Fibroblast of lung (primary cell): ENCODE measurements at regions not wholly inside any gene's neighbourhood (a gene's known extent, or its start where the extent isn't known, plus 50 kb on each side); places are given as distances from the start of the nearest gene placed in this dataset.

Experiments used
- EZH2 ChIP-seq: IDR thresholded peaks from 2 replicates; pipeline ENCODE4 v1.5.1; 2012; ENCODE audit warnings: low read length, control low read depth, mild to moderate bottlenecking; ENCODE audit errors: missing control alignments
- TF ChIP-seq, protein P1 (sequence below), 2 donors: IDR thresholded peaks in 1 of 2; conservative IDR thresholded peaks in 1 of 2; 1 replicate in 1 of 2; 2 replicates in 1 of 2; pipeline ENCODE4 v1.5.1; 2011 to 2012; ENCODE audit warnings: low read length in 2 of 2, control low read depth in 1 of 2, inconsistent platforms in 1 of 2, low read depth in 1 of 2, mild to moderate bottlenecking in 1 of 2

- TF ChIP-seq, protein P1, sequence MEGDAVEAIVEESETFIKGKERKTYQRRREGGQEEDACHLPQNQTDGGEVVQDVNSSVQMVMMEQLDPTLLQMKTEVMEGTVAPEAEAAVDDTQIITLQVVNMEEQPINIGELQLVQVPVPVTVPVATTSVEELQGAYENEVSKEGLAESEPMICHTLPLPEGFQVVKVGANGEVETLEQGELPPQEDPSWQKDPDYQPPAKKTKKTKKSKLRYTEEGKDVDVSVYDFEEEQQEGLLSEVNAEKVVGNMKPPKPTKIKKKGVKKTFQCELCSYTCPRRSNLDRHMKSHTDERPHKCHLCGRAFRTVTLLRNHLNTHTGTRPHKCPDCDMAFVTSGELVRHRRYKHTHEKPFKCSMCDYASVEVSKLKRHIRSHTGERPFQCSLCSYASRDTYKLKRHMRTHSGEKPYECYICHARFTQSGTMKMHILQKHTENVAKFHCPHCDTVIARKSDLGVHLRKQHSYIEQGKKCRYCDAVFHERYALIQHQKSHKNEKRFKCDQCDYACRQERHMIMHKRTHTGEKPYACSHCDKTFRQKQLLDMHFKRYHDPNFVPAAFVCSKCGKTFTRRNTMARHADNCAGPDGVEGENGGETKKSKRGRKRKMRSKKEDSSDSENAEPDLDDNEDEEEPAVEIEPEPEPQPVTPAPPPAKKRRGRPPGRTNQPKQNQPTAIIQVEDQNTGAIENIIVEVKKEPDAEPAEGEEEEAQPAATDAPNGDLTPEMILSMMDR (conservative IDR thresholded peaks at IDR 0.05 in 1 of 2, IDR thresholded peaks at IDR 0.05 in 1 of 2; ENCODE audit: low read depth in 1 of 2, low read length in 2 of 2), result no peak
- TF ChIP-seq EZH2, result no peak
These were observed 79.6 kb upstream of the GC start for GRCh38 chr4:71863457-71863856.
